Non-pigmented ciliary epithelial cell (primary cell): ENCODE measurements at regions not wholly inside any gene's neighbourhood (a gene's known extent, or its start where the extent isn't known, plus 50 kb on each side); places are given as distances from the start of the nearest gene placed in this dataset.

Experiments used
- DNase-seq: peaks from one replicate; pipeline ENCODE4 v3.0.0-alpha.2; 2010; ENCODE audit warnings: low read depth

- DNase-seq, result no peak
These were observed 396.1 kb upstream of the PLXNA2 start for GRCh38 chr1:208640295-208640694.

GRCh38 chr1:208641579-208642280 is 397.5 kb upstream of the PLXNA2 start:
- no peak for DNase-seq

DNA sequence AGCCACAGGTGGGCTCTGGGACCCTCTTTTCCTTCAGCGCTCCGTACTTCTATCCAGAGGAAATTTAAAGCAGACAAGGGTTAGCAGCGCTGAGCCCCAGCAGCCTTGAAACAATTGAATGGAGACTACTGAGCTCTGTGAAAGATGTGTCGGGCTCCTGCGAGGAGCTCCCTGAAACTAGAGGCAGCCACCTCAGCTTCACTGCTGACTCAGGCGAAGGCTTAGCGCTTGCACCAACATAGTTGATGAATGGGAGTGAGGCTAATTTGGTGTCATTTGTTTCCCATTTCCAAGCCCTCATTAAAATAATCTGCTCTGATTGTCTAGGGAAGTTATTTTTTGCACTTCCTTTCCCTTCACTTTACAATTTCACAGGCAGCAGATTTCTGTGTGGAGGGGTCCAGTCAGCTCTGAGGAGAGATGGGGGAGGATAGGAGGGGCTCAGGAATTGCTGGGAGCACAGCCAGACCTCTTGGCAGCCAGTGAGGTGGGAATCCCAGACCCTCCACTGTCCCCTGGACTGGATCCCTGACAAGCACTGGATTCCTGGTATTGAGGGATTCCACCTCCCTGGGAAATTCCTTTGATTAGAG is 398.9 kb upstream of the PLXNA2 start:
- no peak for DNase-seq

- no peak for DNase-seq
These were observed 400.4 kb upstream of the PLXNA2 start for GRCh38 chr1:208644401-208645160.

DNA sequence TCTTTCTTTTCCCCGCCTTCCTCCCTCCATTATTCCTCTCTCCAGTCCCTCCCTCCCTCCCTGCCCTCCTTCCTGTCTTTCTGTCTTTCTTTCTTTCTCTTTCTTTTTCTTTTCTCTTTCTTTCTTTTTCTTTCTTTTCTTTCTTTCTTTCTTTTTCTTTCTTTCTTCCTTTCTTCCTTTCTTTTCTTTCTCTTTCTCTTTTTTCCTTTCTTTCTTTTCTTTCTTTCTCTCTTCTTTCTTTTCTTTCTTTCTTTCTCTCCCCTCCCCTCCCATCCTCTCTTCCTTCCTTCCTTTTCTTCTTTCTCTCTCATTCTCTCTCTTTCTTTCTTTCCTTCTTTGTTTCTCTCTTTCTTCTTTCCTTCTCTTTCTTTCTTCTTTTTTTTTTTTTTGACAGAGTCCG is 402.2 kb upstream of the PLXNA2 start:
- no peak for DNase-seq

GRCh38 chr1:208648146-208648545 is 404.0 kb upstream of the PLXNA2 start:
- no peak for DNase-seq

DNA sequence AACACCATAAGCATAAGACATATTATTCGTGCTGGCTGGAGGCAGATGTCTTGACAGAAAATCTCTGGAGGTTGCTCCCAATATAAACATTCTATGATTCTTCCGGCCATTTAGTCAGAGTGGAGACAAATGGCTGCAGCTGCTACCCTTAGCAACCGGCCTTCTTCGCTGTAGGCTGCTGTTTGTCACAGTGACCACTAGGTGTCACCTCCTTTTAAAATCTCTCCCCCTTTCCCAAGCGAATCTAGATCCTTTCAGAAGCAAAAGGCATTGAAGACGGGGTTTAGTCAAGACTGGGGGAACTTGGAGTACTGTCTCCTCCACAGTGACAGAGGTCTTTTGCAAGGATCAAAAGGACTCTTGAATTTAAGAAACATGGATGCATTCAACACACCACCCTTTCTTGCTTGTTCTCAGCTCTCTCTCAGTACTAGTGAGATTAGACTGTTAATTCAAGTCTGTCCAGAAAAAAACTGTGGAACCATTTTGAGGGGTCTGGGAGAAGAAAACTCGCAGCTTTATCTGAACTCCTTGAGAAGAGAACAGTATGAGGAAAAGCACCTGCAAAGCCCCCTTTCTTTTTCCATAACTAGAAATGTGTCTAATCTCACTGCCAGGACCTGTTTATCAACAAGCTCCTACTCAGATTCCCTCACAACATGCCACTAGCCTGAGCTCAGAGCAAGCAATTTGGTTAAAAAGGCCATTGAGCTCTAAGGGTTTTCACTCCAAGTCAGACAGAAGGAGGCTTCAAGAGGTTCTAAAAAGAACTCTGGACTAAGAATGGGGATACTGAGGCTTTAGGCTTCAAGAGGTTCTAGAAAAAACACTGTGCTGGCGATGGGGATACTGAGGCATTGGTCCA is 408.3 kb upstream of the PLXNA2 start:
- peak; percentile 34 for DNase-seq

DNA sequence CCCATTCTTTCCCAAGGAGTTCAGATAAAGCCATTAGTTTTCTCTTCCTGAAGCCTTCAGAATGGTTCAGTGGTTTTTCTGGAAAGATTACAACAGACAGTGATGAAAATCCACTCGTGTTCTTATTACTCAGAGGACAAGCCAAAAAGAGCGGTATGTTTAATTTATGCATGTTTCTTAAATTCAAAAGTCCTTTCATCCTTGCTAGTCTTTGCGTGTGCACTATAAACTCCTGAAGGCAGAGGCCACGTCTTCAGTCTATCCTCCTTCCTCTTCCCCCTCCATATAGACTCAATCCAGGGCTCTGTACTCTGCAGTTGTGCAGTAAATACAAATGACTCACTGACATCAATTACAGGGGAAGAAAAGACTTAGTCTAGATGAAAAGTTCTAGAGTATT is 409.2 kb upstream of the PLXNA2 start:
- no peak for DNase-seq

DNA sequence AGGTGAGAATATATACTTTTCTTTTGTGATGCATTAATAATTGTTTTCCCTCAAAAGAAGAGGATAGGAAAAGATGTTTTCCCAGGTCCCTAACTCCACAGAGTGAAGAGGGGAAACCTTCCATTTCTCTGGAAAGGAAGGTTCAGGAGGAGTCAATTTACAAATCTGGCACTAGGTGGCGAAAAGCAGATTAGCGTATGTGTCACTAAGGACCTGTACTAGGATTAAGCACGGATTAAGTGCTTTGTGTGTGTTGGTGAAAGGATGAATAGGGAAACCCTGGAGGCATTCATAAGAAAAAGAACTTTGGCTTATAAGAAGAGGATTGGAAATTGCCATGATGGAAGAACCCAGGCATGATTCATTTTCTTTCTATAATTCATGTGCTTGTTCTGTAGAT is 410.1 kb upstream of the PLXNA2 start:
- peak; percentile 2 for DNase-seq

DNA sequence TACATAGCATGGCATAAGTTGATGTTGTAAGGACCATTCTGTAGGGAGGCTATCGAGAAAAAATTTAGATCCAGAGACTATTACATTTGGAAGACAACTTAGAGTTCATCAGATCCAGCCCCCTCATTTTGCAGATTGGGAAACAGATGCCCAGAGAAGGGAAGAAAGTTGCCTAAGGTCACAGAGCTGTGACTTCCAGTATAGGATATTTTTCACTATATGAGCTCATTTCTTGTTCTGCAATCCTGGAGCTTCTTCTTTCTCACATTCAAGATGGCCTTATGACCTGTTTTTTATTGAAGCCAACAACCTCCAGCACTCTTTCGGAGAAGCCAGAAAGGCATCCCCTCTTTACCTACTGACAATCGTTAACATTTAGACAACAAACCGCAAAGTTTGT is 421.8 kb upstream of the PLXNA2 start:
- DNase-seq, result no peak

- no peak for DNase-seq
These were observed 424.8 kb upstream of the PLXNA2 start for GRCh38 chr1:208668991-208669390.

DNA sequence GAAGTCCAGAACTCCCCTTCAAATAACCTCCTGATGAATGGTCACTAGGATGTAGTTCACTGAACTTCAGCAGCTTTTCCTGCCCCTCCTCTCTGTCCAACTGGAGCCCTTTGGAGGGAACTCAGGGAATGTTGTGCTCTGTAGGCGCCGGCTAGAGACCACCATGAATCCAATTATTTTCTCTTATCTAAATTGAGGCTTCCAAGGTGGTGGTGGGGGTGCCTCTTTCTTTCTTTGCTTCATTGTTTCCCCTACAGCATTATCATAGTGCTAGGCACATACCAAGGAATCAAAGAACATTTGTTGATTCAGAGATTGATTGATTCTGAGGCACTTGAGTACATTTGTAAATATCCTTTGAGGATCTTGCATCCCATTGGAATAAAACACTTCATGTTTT is 426.6 kb upstream of the PLXNA2 start:
- no peak for DNase-seq

DNA sequence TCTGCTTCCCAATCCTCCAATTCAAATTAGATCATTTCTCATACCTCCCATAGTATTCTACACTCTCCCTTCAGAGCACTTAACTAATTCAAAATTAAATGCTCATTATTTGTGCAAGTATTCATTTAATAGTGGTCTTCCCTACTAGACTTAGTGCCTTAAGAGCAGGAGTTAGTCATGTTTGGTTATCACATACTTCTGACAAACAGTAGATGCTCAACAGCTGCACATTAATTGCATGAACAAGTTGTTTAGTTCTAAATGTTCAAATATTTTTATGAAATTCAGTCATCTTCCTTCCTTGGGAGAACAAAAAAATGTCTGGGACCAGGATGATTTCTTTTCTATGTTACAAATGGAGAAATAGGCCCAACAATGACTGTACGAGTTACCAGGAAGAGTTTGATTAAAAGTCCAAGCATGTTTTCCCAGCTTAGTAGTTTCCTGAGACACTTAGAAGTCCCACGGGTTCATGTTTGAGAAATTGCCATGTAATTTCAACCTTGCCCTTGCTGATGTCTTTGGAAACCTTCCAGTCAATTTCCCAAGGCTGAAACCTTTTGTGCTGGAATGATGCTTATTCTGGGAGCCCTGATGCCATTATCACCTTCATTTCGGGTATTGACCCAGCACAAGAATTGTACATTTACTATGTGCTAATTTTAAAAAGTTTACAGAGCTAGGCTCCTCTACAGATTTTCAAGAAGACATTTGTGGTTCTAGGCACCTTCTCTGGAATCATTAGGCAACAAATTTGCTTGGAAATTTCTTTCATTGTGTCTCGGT is 437.9 kb upstream of the PLXNA2 start:
- DNase-seq, result no peak

DNA sequence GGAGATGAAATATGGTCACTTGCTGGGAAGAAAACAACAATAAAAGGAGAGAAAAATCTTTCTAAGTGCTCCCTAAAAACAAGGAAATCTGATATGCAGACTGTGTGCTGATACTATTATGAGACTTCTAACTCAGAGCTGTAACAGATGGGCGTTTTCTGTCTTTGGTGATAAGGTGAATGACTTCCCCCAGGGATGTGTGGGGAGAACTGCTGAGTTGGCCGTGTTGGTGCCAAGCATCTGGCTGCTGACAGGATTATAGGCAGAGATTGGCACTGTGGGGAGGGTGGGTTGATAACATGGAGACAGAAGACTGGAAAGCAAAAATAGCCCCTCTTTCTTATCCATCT is 438.5 kb upstream of the PLXNA2 start:
- no peak for DNase-seq

DNA sequence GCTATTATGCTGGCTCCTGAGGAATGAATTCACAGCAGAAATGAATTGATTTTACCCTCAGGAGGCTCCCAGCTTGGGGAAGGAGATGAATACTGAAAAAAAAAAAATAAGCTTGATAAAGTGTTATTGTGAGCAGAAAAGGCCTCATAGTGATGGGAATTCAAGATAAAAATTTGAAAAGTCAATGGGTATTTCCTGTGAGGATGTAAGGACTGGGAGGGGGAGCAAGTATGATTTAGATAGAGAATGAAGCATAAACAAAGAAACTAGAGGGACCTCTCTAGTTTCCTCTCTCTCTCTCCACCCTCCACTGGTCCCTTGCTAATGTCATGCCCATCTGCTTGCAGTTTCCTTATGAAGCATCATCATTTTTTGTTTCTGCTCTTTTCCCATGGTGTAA is 439.0 kb upstream of the PLXNA2 start:
- DNase-seq, result no peak

DNA sequence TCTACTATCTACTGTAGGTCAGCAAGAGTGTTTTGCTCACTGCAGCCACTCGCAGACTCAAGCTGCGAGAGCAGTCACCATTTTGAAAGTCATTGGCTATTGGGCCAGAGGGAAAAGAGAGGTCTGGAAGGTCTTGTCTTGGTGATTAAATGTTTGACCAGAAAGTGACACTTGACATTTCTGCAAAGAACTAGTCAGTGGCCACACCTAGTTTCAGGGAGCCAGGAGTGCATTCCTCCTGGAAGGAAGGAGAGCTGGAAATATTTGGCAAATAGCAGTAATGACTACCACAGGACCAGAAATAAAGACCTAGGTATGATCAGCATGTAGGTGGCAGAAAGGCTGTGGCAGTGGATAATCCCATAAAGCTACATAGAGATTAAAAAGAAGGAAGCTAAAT is 440.0 kb upstream of the PLXNA2 start:
- no peak for DNase-seq

GRCh38 chr1:208686592-208686991 is 442.4 kb upstream of the PLXNA2 start:
- DNase-seq, result no peak

GRCh38 chr1:208688656-208689315 is 444.6 kb upstream of the PLXNA2 start:
- no peak for DNase-seq

DNA sequence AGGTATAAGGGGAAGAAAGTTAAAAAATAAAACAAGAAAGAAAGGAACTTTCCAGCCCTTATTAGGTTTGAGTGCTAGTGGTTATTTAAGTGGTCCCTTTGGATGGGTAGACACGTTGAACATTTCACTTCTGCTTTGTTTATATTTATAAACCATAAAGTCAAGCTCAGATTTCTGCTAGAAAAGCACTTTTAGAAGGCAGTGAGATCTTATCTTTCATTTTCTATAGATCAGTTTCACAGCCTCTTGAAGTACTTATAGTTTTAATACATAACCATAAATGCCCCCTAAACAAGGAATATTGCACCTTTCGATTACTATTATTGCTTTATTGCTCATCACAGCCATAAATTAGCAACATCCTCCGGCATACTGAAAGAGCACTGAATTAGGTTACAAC is 446.8 kb upstream of the PLXNA2 start:
- no peak for DNase-seq

DNA sequence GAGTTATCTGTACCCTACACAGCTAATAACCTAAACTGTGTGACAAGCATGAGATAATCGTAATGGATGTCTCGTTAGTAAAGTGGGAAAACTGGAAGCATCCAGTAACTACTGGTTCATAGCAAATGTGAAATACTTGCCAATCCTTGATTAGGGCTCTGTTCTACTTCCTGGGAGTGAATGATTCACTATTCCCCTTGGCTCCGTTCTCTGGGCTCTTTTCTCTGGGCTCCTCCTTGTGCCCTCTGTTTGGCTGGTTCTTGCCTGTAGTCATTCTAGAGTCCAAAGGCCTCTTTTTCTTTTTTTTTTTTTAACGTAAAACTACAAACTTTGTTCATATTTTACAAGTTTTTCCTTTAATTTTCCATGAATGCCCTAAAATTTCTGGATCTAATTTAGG is 465.8 kb upstream of the PLXNA2 start:
- DNase-seq, result no peak

- DNase-seq, result no peak
These were observed 470.1 kb upstream of the PLXNA2 start for GRCh38 chr1:208714323-208714722.
